ENCODE measurements at regions not wholly inside any gene's neighbourhood (a gene's known extent, or its start where the extent isn't known, plus 50 kb on each side); places are given as distances from the start of the nearest gene placed in this dataset.

- H3K36me3 ChIP-seq (ENCODE audit: control insufficient read depth, insufficient read depth, low read length): no peaks in the 10 kb centered on the region
- TF ChIP-seq CTCF (IDR thresholded peaks at IDR 0.05; ENCODE audit: insufficient read depth, low read length, poor library complexity, severe bottlenecking): no peak
- no peak for DNase-seq (ENCODE audit: extremely low read depth, insufficient read length)
These were observed 65.6 kb upstream of the C1orf174 start for GRCh38 chr1:3965693-3966092.

GRCh38 chr1:3968851-3969250, 68.8 kb upstream of the C1orf174 start:
- no peaks in the 10 kb centered on the region for H3K36me3 ChIP-seq (ENCODE audit: control insufficient read depth, insufficient read depth, low read length)
- no peak overlapping the region for H3K4me3 ChIP-seq (replicated peaks; ENCODE audit: low read depth, low read length)
- TF ChIP-seq CTCF (IDR thresholded peaks at IDR 0.05; ENCODE audit: insufficient read depth, low read length, poor library complexity, severe bottlenecking): no peak
- H3K27me3 ChIP-seq (replicated peaks; ENCODE audit: control insufficient read depth, insufficient read depth, low read length): no peaks in the 10 kb centered on the region
- no peak for DNase-seq (ENCODE audit: extremely low read depth, insufficient read length)

More at GRCh38 chr1:3965693-3966092, 65.6 kb upstream of the C1orf174 start:
- Histone ChIP-seq H3K4me3 (replicated peaks; ENCODE audit: low read depth, low read length) (no peak overlapping the region), H3K27me3 (replicated peaks; ENCODE audit: control insufficient read depth, insufficient read depth, low read length) (no peaks in the 10 kb centered on the region)

GRCh38 chr1:3971981-3972380, 71.9 kb upstream of the C1orf174 start:
- Histone ChIP-seq H3K4me3 (replicated peaks; ENCODE audit: low read depth, low read length) (no peak overlapping the region), H3K27me3 (replicated peaks; ENCODE audit: control insufficient read depth, insufficient read depth, low read length) (no peaks in the 10 kb centered on the region), H3K36me3 (ENCODE audit: control insufficient read depth, insufficient read depth, low read length) (no peaks in the 10 kb centered on the region)
- no peak for TF ChIP-seq CTCF (IDR thresholded peaks at IDR 0.05; ENCODE audit: insufficient read depth, low read length, poor library complexity, severe bottlenecking)
- DNase-seq (ENCODE audit: extremely low read depth, insufficient read length): no peak

- Histone ChIP-seq H3K4me3 (replicated peaks; ENCODE audit: low read depth, low read length) (no peak overlapping the region), H3K36me3 (ENCODE audit: control insufficient read depth, insufficient read depth, low read length) (no peaks in the 10 kb centered on the region), H3K27me3 (replicated peaks; ENCODE audit: control insufficient read depth, insufficient read depth, low read length) (no peaks in the 10 kb centered on the region; the same call in 1 of the 2 replicates)
- DNase-seq (ENCODE audit: extremely low read depth, insufficient read length): no peak
- TF ChIP-seq CTCF (IDR thresholded peaks at IDR 0.05; ENCODE audit: insufficient read depth, low read length, poor library complexity, severe bottlenecking): no peak
These were observed 76.0 kb upstream of the C1orf174 start for GRCh38 chr1:3975903-3976630.

- no peak for TF ChIP-seq CTCF (IDR thresholded peaks at IDR 0.05; ENCODE audit: insufficient read depth, low read length, poor library complexity, severe bottlenecking)
- DNase-seq (ENCODE audit: extremely low read depth, insufficient read length): no peak
- Histone ChIP-seq H3K4me3 (replicated peaks; ENCODE audit: low read depth, low read length) (no peak overlapping the region), H3K36me3 (ENCODE audit: control insufficient read depth, insufficient read depth, low read length) (no peaks in the 10 kb centered on the region), H3K27me3 (replicated peaks; ENCODE audit: control insufficient read depth, insufficient read depth, low read length) (no peaks in the 10 kb centered on the region; the same call in 1 of the 2 replicates)
These were observed 76.7 kb upstream of the C1orf174 start for GRCh38 chr1:3976821-3977220.

Data from GM06990 (cell line).